ENCODE measurements at regions not wholly inside any gene's neighbourhood (a gene's known extent, or its start where the extent isn't known, plus 50 kb on each side); places are given as distances from the start of the nearest gene placed in this dataset.
A peak's percentile ranks its signal among the peaks of the same experiment; 100 is the strongest.

DNA sequence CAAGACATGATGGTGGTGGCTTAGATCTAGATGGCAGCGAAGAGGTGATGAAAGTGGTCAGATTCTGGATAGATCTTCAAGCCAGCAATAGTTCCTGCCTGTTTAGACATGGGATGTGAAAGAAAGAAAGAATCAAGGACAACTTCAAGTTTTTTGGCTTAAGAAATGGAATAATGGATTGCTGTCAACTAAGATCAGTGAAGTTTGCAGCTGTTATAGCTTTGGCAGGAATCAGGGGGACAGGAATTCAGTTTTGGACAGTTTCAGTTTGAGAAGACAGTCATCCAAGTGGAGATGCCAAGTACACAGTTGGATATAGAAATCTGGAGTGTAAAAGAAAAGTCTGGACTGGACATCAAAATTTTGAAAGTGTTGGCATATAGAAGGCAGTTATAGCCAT lies 283.7 kb upstream of the PKDCC start:
- H3K9me3 Mint-ChIP-seq: no peaks in the 10 kb centered on the region
- no peaks in the 10 kb centered on the region for H3K4me1 ChIP-seq
- no peaks in the 10 kb centered on the region for H4K20me1 ChIP-seq (ENCODE audit: low read depth)
- H3K27me3 Mint-ChIP-seq (ENCODE audit: insufficient read depth, low read depth): peaks cover 3% of the 10 kb centered on the region
- no peak overlapping the region for H3K4me3 Mint-ChIP-seq
- H3K27me3 ChIP-seq: no peaks in the 10 kb centered on the region
- no peak overlapping the region for H3K4me3 ChIP-seq
- H3K9me3 ChIP-seq (ENCODE audit: low read depth): no peaks in the 10 kb centered on the region
- no peaks in the 10 kb centered on the region for H3K79me2 ChIP-seq (ENCODE audit: low read depth)
- no peak overlapping the region for H2AFZ ChIP-seq (replicated peaks)
- H3F3A ChIP-seq (ENCODE audit: low read depth): no peaks in the 10 kb centered on the region
- no peak for DNase-seq (ENCODE audit: low spot score)
- no peak overlapping the region for H3K27ac Mint-ChIP-seq
- no peaks in the 10 kb centered on the region for H3K36me3 Mint-ChIP-seq
- no peak for TF ChIP-seq EZH2phosphoT487 (IDR thresholded peaks at IDR 0.05)
- TF ChIP-seq EZH2 (IDR thresholded peaks at IDR 0.05): no peak
- no peak for TF ChIP-seq CTCF (IDR thresholded peaks at IDR 0.05)
- H3K4me1 Mint-ChIP-seq: peaks cover 3% of the 10 kb centered on the region
- H3K9ac ChIP-seq: no peak overlapping the region
- no peaks in the 10 kb centered on the region for H3K36me3 ChIP-seq
- H3K27ac ChIP-seq: no peak overlapping the region
- no peak overlapping the region for H3K4me2 ChIP-seq

GRCh38 chr2:41764919-41765318 lies 282.9 kb upstream of the PKDCC start:
- H4K20me1 ChIP-seq (ENCODE audit: low read depth): no peaks in the 10 kb centered on the region
- Mint-ChIP-seq H3K9me3 (no peaks in the 10 kb centered on the region), H3K27ac (no peak overlapping the region), H3K27me3 (ENCODE audit: insufficient read depth, low read depth) (peaks cover 2% of the 10 kb centered on the region), H3K36me3 (no peaks in the 10 kb centered on the region), H3K4me3 (no peak overlapping the region), H3K4me1 (peaks cover 3% of the 10 kb centered on the region)
- H2AFZ ChIP-seq (replicated peaks): no peak overlapping the region
- TF ChIP-seq EZH2phosphoT487 (IDR thresholded peaks at IDR 0.05): no peak
- no peak for TF ChIP-seq EZH2 (IDR thresholded peaks at IDR 0.05)
- TF ChIP-seq CTCF (IDR thresholded peaks at IDR 0.05): no peak
- no peak overlapping the region for H3K4me2 ChIP-seq
- H3K36me3 ChIP-seq: no peaks in the 10 kb centered on the region
- no peak overlapping the region for H3K27ac ChIP-seq
- no peak overlapping the region for H3K9ac ChIP-seq
- H3K27me3 ChIP-seq: no peaks in the 10 kb centered on the region
- H3K4me3 ChIP-seq: no peak overlapping the region
- H3K79me2 ChIP-seq (ENCODE audit: low read depth): no peaks in the 10 kb centered on the region
- no peaks in the 10 kb centered on the region for H3F3A ChIP-seq (ENCODE audit: low read depth)
- no peaks in the 10 kb centered on the region for H3K9me3 ChIP-seq (ENCODE audit: low read depth)
- no peaks in the 10 kb centered on the region for H3K4me1 ChIP-seq
- DNase-seq (ENCODE audit: low spot score): no peak

GRCh38 chr2:41768310-41768709 lies 279.5 kb upstream of the PKDCC start:
- Histone ChIP-seq H3K27me3 (no peaks in the 10 kb centered on the region), H3K27ac (no peak overlapping the region), H3K4me1 (no peaks in the 10 kb centered on the region), H3F3A (ENCODE audit: low read depth) (no peaks in the 10 kb centered on the region), H4K20me1 (ENCODE audit: low read depth) (no peaks in the 10 kb centered on the region), H3K36me3 (no peaks in the 10 kb centered on the region), H3K79me2 (ENCODE audit: low read depth) (no peaks in the 10 kb centered on the region), H2AFZ (replicated peaks) (peak overlapping the region; percentile 50), H3K9me3 (ENCODE audit: low read depth) (no peaks in the 10 kb centered on the region), H3K4me3 (no peak overlapping the region), H3K9ac (no peak overlapping the region), H3K4me2 (no peak overlapping the region)
- Mint-ChIP-seq H3K4me3 (no peak overlapping the region), H3K27me3 (ENCODE audit: insufficient read depth, low read depth) (no peaks in the 10 kb centered on the region), H3K4me1 (no peaks in the 10 kb centered on the region), H3K9me3 (no peaks in the 10 kb centered on the region), H3K27ac (no peak overlapping the region), H3K36me3 (no peaks in the 10 kb centered on the region)
- no peak for TF ChIP-seq EZH2phosphoT487 (IDR thresholded peaks at IDR 0.05)
- TF ChIP-seq EZH2 (IDR thresholded peaks at IDR 0.05): no peak
- no peak for TF ChIP-seq CTCF (IDR thresholded peaks at IDR 0.05)
- no peak for DNase-seq (ENCODE audit: low spot score)

GRCh38 chr2:41771710-41772109 lies 276.1 kb upstream of the PKDCC start:
- Mint-ChIP-seq H3K27ac (no peak overlapping the region), H3K36me3 (no peaks in the 10 kb centered on the region), H3K4me3 (no peak overlapping the region), H3K9me3 (peaks cover 7% of the 10 kb centered on the region), H3K4me1 (no peaks in the 10 kb centered on the region), H3K27me3 (ENCODE audit: insufficient read depth, low read depth) (no peaks in the 10 kb centered on the region)
- H3K9me3 ChIP-seq (ENCODE audit: low read depth): no peaks in the 10 kb centered on the region
- H3K27me3 ChIP-seq: no peaks in the 10 kb centered on the region
- DNase-seq (ENCODE audit: low spot score): no peak
- H3K79me2 ChIP-seq (ENCODE audit: low read depth): no peaks in the 10 kb centered on the region
- TF ChIP-seq EZH2 (IDR thresholded peaks at IDR 0.05): no peak
- no peak for TF ChIP-seq CTCF (IDR thresholded peaks at IDR 0.05)
- no peak for TF ChIP-seq EZH2phosphoT487 (IDR thresholded peaks at IDR 0.05)
- no peaks in the 10 kb centered on the region for H4K20me1 ChIP-seq (ENCODE audit: low read depth)
- no peak overlapping the region for H3K9ac ChIP-seq
- H3K36me3 ChIP-seq: no peaks in the 10 kb centered on the region
- H3K4me2 ChIP-seq: no peak overlapping the region
- H3F3A ChIP-seq (ENCODE audit: low read depth): no peaks in the 10 kb centered on the region
- no peaks in the 10 kb centered on the region for H3K4me1 ChIP-seq
- H3K27ac ChIP-seq: no peak overlapping the region
- H3K4me3 ChIP-seq: no peak overlapping the region
- no peak overlapping the region for H2AFZ ChIP-seq (replicated peaks)

Data from neural progenitor cell (in vitro differentiated cells).